ENCODE measurements at regions not wholly inside any gene's neighbourhood (a gene's known extent, or its start where the extent isn't known, plus 50 kb on each side); places are given as distances from the start of the nearest gene placed in this dataset.

- CTCF ChIA-PET, result interaction anchor here (0.6 to 1.2 kb wide), 3 partner anchors 16 to 119 kb away, joined by 3 read pairs; no protein-coding TSS in a partner anchor
- H3K4ac ChIP-seq (ENCODE audit: low read depth, low read length), result no peak overlapping the region
- intact Hi-C loops (cut with micrococcal nuclease), result no loop called here
Observed at GRCh38 chr7:142513178-142513955, 235.9 kb upstream of the PRSS1 start.

More at GRCh38 chr7:142513178-142513955, 235.9 kb upstream of the PRSS1 start:
- DNase-seq (no peak), ATAC-seq (ENCODE audit: low read depth) (no peak; the same call in 1 of the 2 replicates)
- Histone ChIP-seq H4K5ac (ENCODE audit: low read depth, low read length) (no peak overlapping the region), H3K23ac (ENCODE audit: low read depth, low read length) (no peak overlapping the region), H3K36me3 (ENCODE audit: control insufficient read depth, insufficient read depth, low read length) (no peaks in the 10 kb centered on the region), H3K14ac (replicated peaks; ENCODE audit: low read depth, low read length) (no peak overlapping the region), H2AK9ac (replicated peaks; ENCODE audit: low read depth, low read length, poor library complexity) (no peak overlapping the region), H2BK5ac (ENCODE audit: low read depth, low read length, poor library complexity, severe bottlenecking) (no peak overlapping the region), H2BK15ac (ENCODE audit: low read depth, low read length) (no peak overlapping the region), H3K18ac (ENCODE audit: low read depth, low read length) (no peak overlapping the region), H2AFZ (replicated peaks; ENCODE audit: low read length, poor library complexity) (no peak overlapping the region), H3K27me3 (ENCODE audit: control insufficient read depth, insufficient read depth, low read length) (peaks cover 9% of the 10 kb centered on the region), H3K4me3 (ENCODE audit: insufficient read depth, low read depth, low read length) (no peak overlapping the region), H3K27ac (ENCODE audit: insufficient read depth, low read length) (no peak overlapping the region), H3K9ac (ENCODE audit: low read depth, low read length) (no peak overlapping the region), H4K8ac (ENCODE audit: low read depth in 2 of 2, low read length in 2 of 2) (no peak overlapping the region), H4K20me1 (ENCODE audit: insufficient read depth, low read length) (no peaks in the 10 kb centered on the region), H4K91ac (ENCODE audit: insufficient read depth, low read depth, low read length) (no peak overlapping the region), H3K4me1 (ENCODE audit: control insufficient read depth, insufficient read depth, low read length) (no peaks in the 10 kb centered on the region), H2BK120ac (ENCODE audit: low read depth, low read length) (no peak overlapping the region), H2AK5ac (ENCODE audit: low read depth, low read length) (no peak overlapping the region), H3K56ac (ENCODE audit: extremely low read depth, insufficient read depth, low read length) (no peak overlapping the region), H3K4me2 (ENCODE audit: low read depth, low read length) (no peak overlapping the region), H3K9me1 (ENCODE audit: insufficient read depth, low read length) (no peaks in the 10 kb centered on the region), H2BK20ac (ENCODE audit: low read depth, low read length) (no peak overlapping the region), H3K9me3 (ENCODE audit: control insufficient read depth, insufficient read depth, low read length) (no peaks in the 10 kb centered on the region), H3K79me1 (ENCODE audit: low read depth in 1 of 2, low read length in 2 of 2) (no peaks in the 10 kb centered on the region)
- in situ Hi-C loops (cut with MboI; ENCODE audit: low sequenced_read_pairs), result no loop called here
- 88% methylated on average over 2 of the region's 5 CpGs; no CpG with 5 or more reads in 1 of the 2 experiments for WGBS, 2 experiments (ENCODE audit: extremely low coverage in 2 of 2, insufficient read length in 1 of 2)
- TF ChIP-seq BHLHE40 (IDR thresholded peaks at IDR 0.05; ENCODE audit: low read depth, low read length), result no peak
- TF ChIP-seq RFX5 (IDR thresholded peaks at IDR 0.05; ENCODE audit: low read depth, low read length), result no peak
- TF ChIP-seq MAFK (IDR thresholded peaks at IDR 0.05; ENCODE audit: low read depth, low read length), result no peak
- TF ChIP-seq RAD21 (IDR thresholded peaks at IDR 0.05; ENCODE audit: low read length), result no peak
- TF ChIP-seq CHD1 (IDR thresholded peaks at IDR 0.05; ENCODE audit: low read depth, low read length), result no peak
- TF ChIP-seq USF2 (IDR thresholded peaks at IDR 0.05; ENCODE audit: low read depth, low read length), result no peak
- no peak for TF ChIP-seq NFE2L2 (IDR thresholded peaks at IDR 0.05; ENCODE audit: low read depth, low read length)
- TF ChIP-seq SMC3 (IDR thresholded peaks at IDR 0.05; ENCODE audit: low read depth, low read length), result no peak
- TF ChIP-seq MAZ (IDR thresholded peaks at IDR 0.05; ENCODE audit: borderline replicate concordance, low read depth, low read length), result no peak
- TF ChIP-seq POLR2A (IDR thresholded peaks at IDR 0.05; ENCODE audit: low read depth, low read length), result no peak
- no peak for TF ChIP-seq ELK1 (IDR thresholded peaks at IDR 0.05; ENCODE audit: borderline replicate concordance, low read depth, low read length)
- no peak for TF ChIP-seq FOS (IDR thresholded peaks at IDR 0.05; ENCODE audit: low read depth, low read length)
- TF ChIP-seq, protein P1, sequence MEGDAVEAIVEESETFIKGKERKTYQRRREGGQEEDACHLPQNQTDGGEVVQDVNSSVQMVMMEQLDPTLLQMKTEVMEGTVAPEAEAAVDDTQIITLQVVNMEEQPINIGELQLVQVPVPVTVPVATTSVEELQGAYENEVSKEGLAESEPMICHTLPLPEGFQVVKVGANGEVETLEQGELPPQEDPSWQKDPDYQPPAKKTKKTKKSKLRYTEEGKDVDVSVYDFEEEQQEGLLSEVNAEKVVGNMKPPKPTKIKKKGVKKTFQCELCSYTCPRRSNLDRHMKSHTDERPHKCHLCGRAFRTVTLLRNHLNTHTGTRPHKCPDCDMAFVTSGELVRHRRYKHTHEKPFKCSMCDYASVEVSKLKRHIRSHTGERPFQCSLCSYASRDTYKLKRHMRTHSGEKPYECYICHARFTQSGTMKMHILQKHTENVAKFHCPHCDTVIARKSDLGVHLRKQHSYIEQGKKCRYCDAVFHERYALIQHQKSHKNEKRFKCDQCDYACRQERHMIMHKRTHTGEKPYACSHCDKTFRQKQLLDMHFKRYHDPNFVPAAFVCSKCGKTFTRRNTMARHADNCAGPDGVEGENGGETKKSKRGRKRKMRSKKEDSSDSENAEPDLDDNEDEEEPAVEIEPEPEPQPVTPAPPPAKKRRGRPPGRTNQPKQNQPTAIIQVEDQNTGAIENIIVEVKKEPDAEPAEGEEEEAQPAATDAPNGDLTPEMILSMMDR (conservative IDR thresholded peaks at IDR 0.05; ENCODE audit: low read depth, low read length), result no peak
- TF ChIP-seq CEBPB (IDR thresholded peaks at IDR 0.05; ENCODE audit: low read depth, low read length), result no peak
- TF ChIP-seq MXI1 (IDR thresholded peaks at IDR 0.05; ENCODE audit: borderline replicate concordance, low read depth, low read length), result no peak
- TF ChIP-seq RCOR1 (IDR thresholded peaks at IDR 0.05; ENCODE audit: insufficient replicate concordance, low read length), result no peak
- POLR2A ChIA-PET (ENCODE audit: unreplicated experiment), result no interaction called here
- no TSS peak for BruUV-seq (replicated peaks)
- dilution Hi-C loops (cut with HindIII; ENCODE audit: low sequenced_read_pairs, unreplicated experiment), result loop anchor here (25.0 kb wide), 1 partner anchor 274 kb away; no protein-coding TSS in a partner anchor
